ENCODE measurements at regions not wholly inside any gene's neighbourhood (a gene's known extent, or its start where the extent isn't known, plus 50 kb on each side); places are given as distances from the start of the nearest gene placed in this dataset.
"Not testable (repeated sequence)": the region's sequence is repeated elsewhere in the genome, so short reads cannot be mapped to it uniquely, and the experiment has no call there.

DNA sequence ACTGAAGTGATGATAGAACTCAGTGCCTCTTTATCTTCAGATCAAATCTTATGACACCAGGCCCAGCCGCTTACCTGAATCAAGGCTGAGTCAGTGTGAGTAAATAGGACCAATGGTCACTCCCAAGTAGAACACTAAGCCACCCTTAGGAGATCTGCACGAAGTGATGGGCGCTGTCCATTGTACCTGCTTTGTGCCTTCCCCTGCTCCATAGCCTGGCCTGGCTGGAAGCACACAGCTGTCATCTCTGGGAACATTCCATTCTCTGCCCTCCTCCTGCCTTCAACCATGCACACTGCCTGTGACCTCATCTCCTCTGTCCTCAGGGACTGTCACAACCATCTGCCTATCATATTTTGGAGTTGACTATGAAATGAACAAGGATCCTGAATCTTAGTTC lies 279.5 kb upstream of the ASIC2 start:
- Histone ChIP-seq H3K4me2 (ENCODE audit: low read depth, low read length) (no peak overlapping the region), H3F3A (ENCODE audit: insufficient read depth, low read length) (no peaks in the 10 kb centered on the region), H2AFZ (ENCODE audit: low read length) (no peak overlapping the region), H3K27ac (ENCODE audit: low read length) (no peak overlapping the region), H4K20me1 (ENCODE audit: insufficient read depth, low read length) (no peaks in the 10 kb centered on the region), H3K79me2 (ENCODE audit: low read length) (no peaks in the 10 kb centered on the region), H3K4me3 (ENCODE audit: low read length) (no peak overlapping the region), H3K9me2 (replicated peaks; ENCODE audit: insufficient read depth, low read length) (no peaks in the 10 kb centered on the region), H3K9me3 (replicated peaks; ENCODE audit: insufficient read depth, low read length) (no peaks in the 10 kb centered on the region), H3K36me3 (replicated peaks; ENCODE audit: insufficient read depth, low read length) (no peaks in the 10 kb centered on the region), H3K9ac (ENCODE audit: low read length) (no peak overlapping the region), H3K27me3 (replicated peaks; ENCODE audit: insufficient read depth, low read length) (no peaks in the 10 kb centered on the region), H3K4me1 (ENCODE audit: low read length) (peaks cover 1% of the 10 kb centered on the region; the same call in 1 of the 2 replicates)
- TF ChIP-seq, protein P1, sequence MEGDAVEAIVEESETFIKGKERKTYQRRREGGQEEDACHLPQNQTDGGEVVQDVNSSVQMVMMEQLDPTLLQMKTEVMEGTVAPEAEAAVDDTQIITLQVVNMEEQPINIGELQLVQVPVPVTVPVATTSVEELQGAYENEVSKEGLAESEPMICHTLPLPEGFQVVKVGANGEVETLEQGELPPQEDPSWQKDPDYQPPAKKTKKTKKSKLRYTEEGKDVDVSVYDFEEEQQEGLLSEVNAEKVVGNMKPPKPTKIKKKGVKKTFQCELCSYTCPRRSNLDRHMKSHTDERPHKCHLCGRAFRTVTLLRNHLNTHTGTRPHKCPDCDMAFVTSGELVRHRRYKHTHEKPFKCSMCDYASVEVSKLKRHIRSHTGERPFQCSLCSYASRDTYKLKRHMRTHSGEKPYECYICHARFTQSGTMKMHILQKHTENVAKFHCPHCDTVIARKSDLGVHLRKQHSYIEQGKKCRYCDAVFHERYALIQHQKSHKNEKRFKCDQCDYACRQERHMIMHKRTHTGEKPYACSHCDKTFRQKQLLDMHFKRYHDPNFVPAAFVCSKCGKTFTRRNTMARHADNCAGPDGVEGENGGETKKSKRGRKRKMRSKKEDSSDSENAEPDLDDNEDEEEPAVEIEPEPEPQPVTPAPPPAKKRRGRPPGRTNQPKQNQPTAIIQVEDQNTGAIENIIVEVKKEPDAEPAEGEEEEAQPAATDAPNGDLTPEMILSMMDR (IDR thresholded peaks at IDR 0.05; ENCODE audit: low read length): no peak
- TF ChIP-seq EZH2 (optimal IDR thresholded peaks at IDR 0.05; ENCODE audit: low read depth, low read length): no peak
- TF ChIP-seq EZH2phosphoT487 (IDR thresholded peaks at IDR 0.05; ENCODE audit: low read length): no peak
- no peak for DNase-seq

DNA sequence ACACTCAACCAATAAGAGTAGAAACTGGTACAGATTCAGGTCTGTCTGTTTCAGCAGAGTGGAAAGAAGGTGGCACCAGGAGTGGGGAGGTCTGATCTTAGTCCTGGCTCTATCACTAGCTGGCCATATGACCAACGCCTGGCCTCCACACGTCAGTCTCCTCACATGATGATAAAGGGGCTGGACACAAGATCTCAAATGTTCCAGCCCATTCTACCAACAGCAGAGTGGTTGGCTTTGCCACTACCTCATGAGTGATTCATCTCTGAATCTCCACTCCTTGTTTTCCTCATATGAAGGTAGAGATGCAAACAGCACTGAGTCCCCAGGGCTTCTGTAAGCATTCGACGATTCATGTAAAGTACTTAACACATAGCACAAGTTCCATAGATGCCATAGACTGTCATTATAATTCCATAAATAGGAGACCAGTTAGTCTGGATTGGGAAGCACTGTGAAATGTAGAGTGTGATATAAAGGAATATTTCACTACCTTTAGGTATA lies 281.9 kb upstream of the ASIC2 start:
- Histone ChIP-seq H3K4me3 (ENCODE audit: low read length) (no peak overlapping the region), H3K27me3 (replicated peaks; ENCODE audit: insufficient read depth, low read length) (no peaks in the 10 kb centered on the region), H3K79me2 (ENCODE audit: low read length) (no peaks in the 10 kb centered on the region), H2AFZ (ENCODE audit: low read length) (no peak overlapping the region), H3K9me2 (replicated peaks; ENCODE audit: insufficient read depth, low read length) (no peaks in the 10 kb centered on the region), H4K20me1 (ENCODE audit: insufficient read depth, low read length) (no peaks in the 10 kb centered on the region), H3K9me3 (replicated peaks; ENCODE audit: insufficient read depth, low read length) (no peaks in the 10 kb centered on the region), H3K27ac (ENCODE audit: low read length) (no peak overlapping the region), H3K9ac (ENCODE audit: low read length) (no peak overlapping the region), H3K36me3 (replicated peaks; ENCODE audit: insufficient read depth, low read length) (no peaks in the 10 kb centered on the region), H3K4me1 (ENCODE audit: low read length) (peaks cover 8% of the 10 kb centered on the region; the same call in 1 of the 2 replicates), H3K4me2 (ENCODE audit: low read depth, low read length) (no peak overlapping the region), H3F3A (ENCODE audit: insufficient read depth, low read length) (no peaks in the 10 kb centered on the region)
- TF ChIP-seq EZH2phosphoT487 (IDR thresholded peaks at IDR 0.05; ENCODE audit: low read length): no peak
- TF ChIP-seq, protein P1 (IDR thresholded peaks at IDR 0.05; ENCODE audit: low read length): no peak
- no peak for TF ChIP-seq EZH2 (optimal IDR thresholded peaks at IDR 0.05; ENCODE audit: low read depth, low read length)
- no peak for DNase-seq

DNA sequence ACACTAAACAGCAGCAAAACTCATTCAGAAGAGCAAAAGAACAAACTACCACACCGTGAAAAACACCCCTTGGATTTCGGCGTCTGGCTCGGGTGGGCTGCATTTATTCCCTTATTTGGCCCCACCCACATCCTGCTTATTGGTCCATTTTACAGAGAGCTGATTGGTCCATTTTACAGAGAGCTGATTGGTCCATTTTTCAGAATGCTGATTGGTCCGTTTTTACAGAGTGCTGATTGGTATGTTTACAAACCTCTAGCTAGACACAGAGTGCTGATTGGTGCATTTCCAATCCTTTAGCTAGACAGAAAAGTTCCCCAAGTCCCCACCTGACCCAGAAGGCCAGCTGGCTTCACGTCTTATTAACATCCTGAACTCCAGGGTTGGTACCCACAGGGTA lies 286.6 kb upstream of the ASIC2 start:
- H3K79me2 ChIP-seq (ENCODE audit: low read length); H3K27ac ChIP-seq (ENCODE audit: low read length); H3F3A ChIP-seq (ENCODE audit: insufficient read depth, low read length); H3K27me3 ChIP-seq (replicated peaks; ENCODE audit: insufficient read depth, low read length); H3K4me2 ChIP-seq (ENCODE audit: low read depth, low read length); H4K20me1 ChIP-seq (ENCODE audit: insufficient read depth, low read length); H3K4me3 ChIP-seq (ENCODE audit: low read length); H2AFZ ChIP-seq (ENCODE audit: low read length); H3K4me1 ChIP-seq (ENCODE audit: low read length); H3K9me2 ChIP-seq (replicated peaks; ENCODE audit: insufficient read depth, low read length); H3K9ac ChIP-seq (ENCODE audit: low read length); H3K36me3 ChIP-seq (replicated peaks; ENCODE audit: insufficient read depth, low read length); H3K9me3 ChIP-seq (replicated peaks; ENCODE audit: insufficient read depth, low read length); DNase-seq: not testable (repeated sequence)

DNA sequence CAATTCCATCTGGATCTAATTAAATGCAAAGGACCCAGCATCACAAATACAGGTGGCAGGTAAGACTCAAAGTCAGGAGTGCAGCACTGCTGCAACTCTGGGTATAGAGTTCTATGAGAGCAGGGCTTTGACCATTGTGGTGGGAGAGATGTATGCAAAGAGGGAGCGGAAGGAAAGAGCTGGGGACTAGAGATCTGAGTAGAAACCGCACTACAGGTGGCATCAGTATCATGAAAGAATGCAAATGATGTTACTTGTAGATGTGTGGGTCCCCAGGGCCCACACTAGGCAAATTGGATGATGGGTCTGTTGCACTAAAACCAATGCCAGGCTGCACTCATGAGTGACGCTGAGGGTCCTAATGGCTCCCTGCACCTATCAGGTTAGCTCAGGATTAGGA lies 287.1 kb upstream of the ASIC2 start:
- no peaks in the 10 kb centered on the region for H3K36me3 ChIP-seq (replicated peaks; ENCODE audit: insufficient read depth, low read length)
- H3K27ac ChIP-seq (ENCODE audit: low read length): no peak overlapping the region
- H3K9me3 ChIP-seq (replicated peaks; ENCODE audit: insufficient read depth, low read length): no peaks in the 10 kb centered on the region
- DNase-seq: peak; percentile 19
- H3K4me1 ChIP-seq (ENCODE audit: low read length): peaks cover 8% of the 10 kb centered on the region; the same call in 1 of the 2 replicates
- no peak overlapping the region for H3K4me3 ChIP-seq (ENCODE audit: low read length)
- no peak overlapping the region for H2AFZ ChIP-seq (ENCODE audit: low read length)
- H3F3A ChIP-seq (ENCODE audit: insufficient read depth, low read length): no peaks in the 10 kb centered on the region
- no peaks in the 10 kb centered on the region for H4K20me1 ChIP-seq (ENCODE audit: insufficient read depth, low read length)
- no peaks in the 10 kb centered on the region for H3K9me2 ChIP-seq (replicated peaks; ENCODE audit: insufficient read depth, low read length)
- H3K27me3 ChIP-seq (replicated peaks; ENCODE audit: insufficient read depth, low read length): no peaks in the 10 kb centered on the region
- H3K4me2 ChIP-seq (ENCODE audit: low read depth, low read length): no peak overlapping the region
- no peaks in the 10 kb centered on the region for H3K79me2 ChIP-seq (ENCODE audit: low read length)
- TF ChIP-seq, protein P1 (IDR thresholded peaks at IDR 0.05; ENCODE audit: low read length): no peak
- TF ChIP-seq EZH2 (optimal IDR thresholded peaks at IDR 0.05; ENCODE audit: low read depth, low read length) (no peak), EZH2phosphoT487 (IDR thresholded peaks at IDR 0.05; ENCODE audit: low read length) (no peak)
- no peak overlapping the region for H3K9ac ChIP-seq (ENCODE audit: low read length)

Data from MM.1S (cell line).